HEK293T (cell line): ENCODE measurements at regions not wholly inside any gene's neighbourhood (a gene's known extent, or its start where the extent isn't known, plus 50 kb on each side); places are given as distances from the start of the nearest gene placed in this dataset.

Experiments
- ELF4 ChIP-seq: fragments of 450-650 bp; IDR thresholded peaks from 2 replicates; pipeline ENCODE4 v1.6.1; 2017; ENCODE audit warnings: antibody characterized with exemption
- FOXK2 ChIP-seq: fragments of 450-650 bp; IDR thresholded peaks from 2 replicates; pipeline ENCODE4 v1.6.1; 2016; ENCODE audit warnings: mild to moderate bottlenecking
- LEF1 ChIP-seq: fragments of 450-650 bp; IDR thresholded peaks from 2 replicates; pipeline ENCODE4 v1.6.1; 2017; ENCODE audit warnings: mild to moderate bottlenecking, borderline replicate concordance
- SP1 ChIP-seq: fragments of 450-650 bp; IDR thresholded peaks from 2 replicates; pipeline ENCODE4 v1.6.1; 2017
- TARDBP ChIP-seq: fragments of 450-650 bp; IDR thresholded peaks from 2 replicates; pipeline ENCODE4 v1.6.1; 2016

GRCh38 chr2:33911327-33911726 is 312.2 kb upstream of the FAM98A start:
- no peak for TF ChIP-seq FOXK2
- no peak for TF ChIP-seq ELF4
- TF ChIP-seq SP1 = no peak
- no peak for TF ChIP-seq TARDBP
- no peak for TF ChIP-seq LEF1
